Stimulated activated CD8-positive, alpha-beta memory T cell treated with anti-CD3 and anti-CD28 coated beads, Interleukin-4, amount 100 ng/mL, for 24 hours (primary cell): ENCODE measurements at regions not wholly inside any gene's neighbourhood (a gene's known extent, or its start where the extent isn't known, plus 50 kb on each side); places are given as distances from the start of the nearest gene placed in this dataset.

Source experiments
- DNase-seq: peaks from one replicate; pipeline ENCODE4 v3.0.0-alpha.2; 2020; ENCODE audit warnings: low read depth

DNA sequence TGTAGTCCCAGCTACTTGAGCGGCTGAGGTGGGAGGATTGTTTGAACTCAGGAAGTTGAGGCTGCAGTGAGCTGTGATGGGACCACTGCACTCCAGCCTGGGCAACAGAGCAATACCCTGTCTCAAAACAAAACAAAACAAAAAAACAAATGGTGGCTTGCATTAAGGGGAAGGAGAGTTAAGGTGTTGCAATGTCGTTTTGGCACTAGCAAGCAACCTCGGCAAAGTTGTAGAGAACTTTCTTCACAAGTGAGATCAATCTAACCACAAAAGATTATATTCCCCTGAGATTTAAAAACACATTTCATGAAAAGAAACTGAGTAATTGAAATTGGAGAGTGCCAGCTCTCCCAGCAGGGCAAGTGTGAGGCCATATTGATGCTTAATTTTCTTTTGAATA, 153.7 kb downstream of the KLF5 start:
- DNase-seq: no peak

DNA sequence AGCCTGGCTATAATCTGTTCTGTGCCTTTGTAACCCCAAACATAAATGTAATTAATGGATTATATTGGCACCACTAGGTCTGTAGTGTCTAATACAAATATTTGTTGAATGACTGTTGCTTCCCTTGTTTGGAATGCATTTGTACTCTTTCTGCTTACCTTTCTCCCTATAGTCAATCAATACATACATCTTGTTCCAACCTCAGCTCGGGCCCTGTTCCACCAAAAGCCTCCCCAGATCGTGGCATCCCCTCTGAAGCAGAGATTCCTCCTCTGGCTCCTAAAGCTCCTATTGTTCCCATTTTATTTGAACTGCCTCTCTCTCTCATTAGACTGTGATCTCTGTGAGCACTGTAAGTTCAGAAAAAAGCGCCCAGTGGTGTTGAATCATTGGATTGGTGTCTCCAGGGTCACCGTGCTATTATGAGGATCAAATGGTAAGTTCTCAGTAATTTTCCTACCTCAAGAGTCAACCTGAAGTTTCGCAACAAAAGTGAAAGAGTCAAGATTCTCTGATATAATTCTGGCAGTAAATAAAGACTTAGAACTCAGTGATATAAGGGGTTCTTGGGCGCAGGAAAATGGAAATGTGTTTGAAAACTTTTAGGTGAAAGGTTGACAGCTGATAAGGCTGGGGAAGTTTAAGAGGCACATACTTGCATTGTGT, 151.5 kb downstream of the KLF5 start:
- DNase-seq: no peak

DNA sequence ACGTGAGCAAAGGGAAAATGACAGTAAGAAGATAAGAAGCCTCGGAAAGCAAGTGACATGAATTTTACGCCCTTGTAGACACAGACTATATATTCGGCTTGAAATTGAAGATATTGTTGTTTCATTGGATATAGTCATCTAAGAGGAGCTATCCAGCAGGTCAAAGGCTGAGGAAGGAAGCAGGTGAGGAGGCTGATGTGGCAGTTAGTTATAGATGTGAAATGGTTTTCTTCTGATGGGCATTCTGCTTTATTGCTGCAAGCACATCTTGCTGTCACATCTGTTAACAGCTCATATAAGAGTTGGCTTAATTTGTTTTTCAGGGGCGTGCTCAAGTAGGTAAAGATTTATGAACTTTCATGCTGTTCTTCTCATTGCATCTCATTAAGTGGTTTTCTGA, 146.1 kb downstream of the KLF5 start:
- no peak for DNase-seq

DNA sequence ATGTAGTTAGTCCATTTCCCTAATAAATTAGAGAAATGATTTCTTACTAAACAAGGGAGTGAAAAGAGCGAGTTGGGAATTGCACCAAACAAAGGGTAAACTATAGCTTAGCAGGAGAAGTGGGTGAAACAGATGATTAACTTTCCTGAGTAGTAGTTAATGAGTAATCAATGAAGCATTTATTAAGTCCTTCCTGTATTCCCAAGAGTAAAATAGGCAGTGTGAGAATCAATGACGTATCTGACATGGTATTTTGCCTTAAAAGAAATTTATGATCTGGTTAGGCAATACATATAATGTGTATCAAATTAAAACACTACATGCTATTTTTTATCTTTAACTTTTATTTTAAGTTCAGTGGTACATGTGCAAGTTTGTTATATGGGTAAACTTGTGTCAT, 142.8 kb downstream of the KLF5 start:
- no peak for DNase-seq

DNA sequence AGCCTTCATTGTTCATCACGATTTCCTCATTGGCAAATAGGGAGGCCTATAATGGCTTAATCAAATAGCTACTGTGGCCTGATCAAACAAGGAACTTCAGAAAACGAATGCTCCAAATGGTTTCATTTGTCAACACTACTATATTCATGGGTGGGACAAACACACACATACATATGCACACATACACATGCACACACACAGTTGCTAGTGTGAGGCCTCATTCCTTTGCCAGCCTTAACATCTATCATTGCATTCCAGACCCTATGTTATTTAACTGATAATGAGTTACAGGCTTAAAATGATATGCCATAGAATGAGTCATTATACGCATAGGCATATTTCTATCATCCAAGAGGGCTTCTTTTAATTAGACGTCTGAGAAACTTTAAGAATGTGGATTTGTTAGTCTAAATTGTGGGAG, 140.2 kb downstream of the KLF5 start:
- no peak for DNase-seq

DNA sequence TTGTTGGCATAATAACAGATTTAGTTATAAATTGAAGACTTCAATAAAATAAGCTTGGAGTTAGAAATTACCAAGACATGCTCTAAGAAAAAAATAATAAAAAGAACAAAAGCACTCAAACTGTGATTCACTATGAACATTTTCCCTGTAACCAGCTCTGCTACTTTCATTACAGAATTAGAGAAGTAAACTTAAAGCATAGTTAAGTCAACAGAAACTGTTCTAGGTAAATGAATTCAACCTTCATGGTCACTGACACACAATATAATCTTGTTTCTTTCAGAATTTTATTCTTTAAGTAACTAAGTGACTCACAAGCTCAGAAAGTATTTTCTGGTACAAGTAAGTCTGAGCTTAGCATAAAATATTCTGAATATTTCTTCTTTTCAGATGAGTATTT, 136.3 kb downstream of the KLF5 start:
- no peak for DNase-seq

DNA sequence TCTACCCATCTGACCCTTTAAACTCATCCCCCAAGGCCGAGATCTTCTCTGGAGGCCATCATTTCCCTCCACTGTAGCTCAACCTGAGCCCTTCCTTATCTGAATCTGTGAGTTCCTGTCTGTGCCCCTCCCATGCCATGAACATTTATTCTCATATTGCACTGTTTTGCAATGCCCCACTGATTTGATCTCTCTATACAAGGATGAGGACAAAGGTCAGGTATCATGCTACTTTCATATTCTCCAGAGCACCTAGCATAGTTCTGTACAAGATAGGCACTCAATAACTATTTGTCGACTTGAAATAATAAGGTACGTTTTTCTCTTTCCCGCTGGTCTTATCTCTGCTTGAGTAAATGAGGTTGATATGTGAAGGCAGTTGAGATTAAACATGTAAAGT, 135.5 kb downstream of the KLF5 start:
- no peak for DNase-seq

DNA sequence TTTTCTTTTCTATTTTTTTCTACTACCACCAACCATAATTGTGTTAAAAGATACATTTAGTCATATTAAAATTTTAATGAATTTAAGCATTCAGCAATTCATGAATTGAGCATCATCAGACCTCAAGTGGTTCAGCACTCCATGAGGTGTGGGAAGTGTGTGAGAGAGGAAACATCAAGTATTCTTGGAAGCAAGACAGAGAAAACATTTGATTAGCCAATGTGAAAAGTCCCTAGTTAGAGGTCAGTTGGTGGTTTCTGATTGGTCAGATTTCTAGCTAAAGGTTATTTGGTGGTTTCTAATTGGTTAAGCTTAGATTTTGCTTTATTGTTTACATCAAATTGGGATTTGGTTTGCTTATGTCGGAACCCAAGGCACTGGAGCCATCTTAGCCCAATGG, 134.7 kb downstream of the KLF5 start:
- DNase-seq: no peak

DNA sequence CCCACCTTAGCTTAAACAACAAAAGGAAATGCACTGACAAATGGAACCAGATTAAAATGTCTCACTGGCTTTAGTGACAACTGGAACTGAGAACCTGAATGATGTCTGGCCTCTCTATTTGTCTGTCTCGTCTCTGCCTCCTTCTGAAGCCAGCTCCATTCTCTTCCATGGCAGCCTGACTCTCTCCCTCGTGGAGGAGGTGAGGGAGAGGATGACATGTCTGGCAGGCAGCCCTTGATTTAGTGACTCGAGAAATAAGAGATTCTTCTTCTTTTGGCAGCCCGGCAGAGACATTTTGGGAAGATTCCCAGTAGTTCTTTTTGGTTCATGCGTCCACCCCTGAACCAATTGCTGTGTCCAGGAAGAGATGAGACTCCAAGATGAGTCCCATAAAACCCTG, 131.7 kb downstream of the KLF5 start:
- no peak for DNase-seq

DNA sequence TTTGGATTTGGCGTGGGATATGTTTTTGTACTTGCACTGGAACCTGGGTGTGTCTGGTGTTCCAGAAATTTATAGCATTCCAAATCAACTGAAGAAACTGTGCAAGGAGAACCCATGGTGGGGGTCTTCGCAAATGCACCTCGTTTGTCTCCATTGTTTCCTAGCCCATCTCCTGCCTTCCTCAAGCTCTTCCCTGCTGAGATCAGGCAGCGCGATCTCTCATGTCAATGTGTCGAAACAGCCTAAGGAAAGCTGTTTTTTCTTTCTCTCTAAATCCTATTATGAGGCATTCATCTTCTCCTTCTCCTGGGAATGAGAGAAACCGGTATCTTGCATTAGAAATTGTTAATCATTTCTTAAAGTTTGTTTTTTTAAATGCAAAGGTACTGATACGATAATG, 131.0 kb downstream of the KLF5 start:
- no peak for DNase-seq

DNA sequence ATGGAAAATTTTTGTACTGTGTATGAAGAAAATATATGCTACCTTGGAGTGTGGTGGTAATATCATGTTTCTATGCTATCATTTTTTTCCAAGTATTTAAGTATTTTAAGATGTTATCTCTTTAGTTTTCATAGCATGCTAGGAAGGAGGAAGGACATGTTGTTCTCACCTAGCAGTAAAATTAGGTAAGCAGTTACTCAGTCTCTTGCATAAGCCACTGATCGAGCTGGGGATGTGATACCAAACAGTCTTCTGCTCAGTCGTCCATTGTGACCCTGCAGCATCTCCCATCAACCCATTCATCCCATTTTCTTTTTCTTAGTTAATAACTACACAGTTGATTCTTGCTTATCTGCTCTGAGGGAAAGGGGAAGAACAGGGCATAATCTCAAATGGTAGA, 130.6 kb downstream of the KLF5 start:
- no peak for DNase-seq

DNA sequence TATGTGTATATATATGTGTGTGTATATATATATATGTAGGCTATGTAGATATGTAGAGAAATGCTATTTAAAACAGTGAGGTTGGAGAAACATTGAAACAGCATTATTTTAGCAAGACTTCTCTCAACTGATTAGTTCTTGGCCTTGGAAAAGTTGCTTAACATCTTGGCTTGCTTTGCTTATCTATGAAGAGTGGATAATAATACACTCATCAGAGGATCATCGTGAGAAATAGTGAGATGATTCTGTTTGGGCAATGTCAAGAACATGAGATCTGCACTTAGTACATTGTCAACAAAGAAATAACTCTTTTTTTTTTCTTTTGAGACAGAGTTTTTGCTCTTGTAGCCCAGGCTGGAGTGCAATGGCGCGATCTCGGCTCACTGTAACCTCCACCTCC, 128.3 kb downstream of the KLF5 start:
- DNase-seq: no peak

DNA sequence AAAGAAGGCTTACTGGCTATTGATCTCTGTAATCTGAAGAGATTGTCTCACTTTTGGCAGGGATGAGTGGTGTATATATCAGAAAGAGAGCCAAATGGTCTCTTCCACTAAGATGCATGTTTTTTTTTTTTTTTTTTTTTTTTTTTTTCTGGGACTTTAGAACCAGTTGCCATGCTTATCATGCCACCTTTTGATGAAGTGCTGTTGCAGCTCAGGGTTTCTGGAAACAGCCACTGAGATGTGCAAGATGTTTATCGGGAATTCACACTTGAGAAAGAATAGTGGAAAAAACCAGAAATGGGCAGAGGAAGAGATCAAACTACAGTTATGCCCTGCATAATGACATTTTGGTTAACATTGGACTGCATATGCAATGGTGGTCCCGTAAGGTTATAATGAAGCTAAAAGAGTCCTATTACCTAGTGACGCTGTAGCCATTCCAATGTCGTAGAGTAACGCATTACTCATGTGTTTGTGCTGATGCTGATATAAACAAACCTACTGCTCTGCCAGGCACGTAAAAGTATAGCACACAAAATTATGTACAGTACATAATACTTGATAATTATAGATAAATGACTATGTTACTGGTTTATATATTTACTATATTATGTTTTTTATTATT, 121.0 kb downstream of the KLF5 start:
- no peak for DNase-seq

DNA sequence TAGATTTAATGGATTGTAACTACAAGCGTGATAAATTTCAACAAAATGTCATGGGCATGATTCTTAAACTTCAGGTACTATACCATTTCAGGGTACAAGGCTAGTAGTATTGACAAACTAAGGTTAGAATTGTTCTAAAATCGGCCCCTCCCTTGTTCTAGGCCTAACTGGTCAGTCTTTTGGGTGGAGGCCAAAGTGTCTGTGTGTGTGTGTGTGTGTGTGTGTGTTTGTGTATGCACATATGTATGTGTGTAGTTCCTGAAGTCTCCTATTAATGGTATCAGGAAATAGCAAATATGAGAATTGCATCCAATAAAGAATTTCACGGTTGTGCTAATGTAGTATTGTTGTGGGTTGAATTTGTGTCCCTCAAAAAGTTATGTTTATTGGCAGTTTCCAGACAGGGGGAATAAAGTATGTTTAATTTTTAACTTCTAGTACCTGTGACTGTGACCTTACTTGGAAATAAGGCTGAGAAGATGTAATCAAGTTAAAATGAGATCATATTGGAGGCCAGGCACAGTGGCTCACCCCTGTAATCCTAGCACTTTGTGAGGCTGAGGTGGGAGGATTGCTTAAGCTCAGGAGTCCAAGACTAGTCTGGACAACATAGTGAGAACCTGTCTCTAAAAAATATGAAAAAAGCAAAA, 119.2 kb downstream of the KLF5 start:
- no peak for DNase-seq

DNA sequence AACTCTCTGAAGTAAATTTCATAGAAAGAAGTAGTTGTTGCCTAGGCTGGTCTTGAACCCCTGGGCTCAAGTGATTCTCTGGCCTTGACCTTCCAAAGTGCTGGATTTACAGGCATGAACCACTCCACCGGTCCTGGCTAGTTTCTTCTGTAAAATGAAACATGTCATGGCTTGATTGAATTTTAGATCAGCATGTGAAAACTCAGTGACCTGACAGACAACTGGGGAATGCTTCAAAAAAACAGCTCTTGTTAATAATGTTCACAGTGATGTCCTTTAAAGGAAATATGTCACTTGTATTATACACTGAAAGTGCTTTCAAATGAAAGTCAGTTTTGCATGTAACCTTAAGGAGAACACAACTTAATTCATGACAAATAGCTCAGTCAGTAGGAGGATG, 118.2 kb downstream of the KLF5 start:
- no peak for DNase-seq

DNA sequence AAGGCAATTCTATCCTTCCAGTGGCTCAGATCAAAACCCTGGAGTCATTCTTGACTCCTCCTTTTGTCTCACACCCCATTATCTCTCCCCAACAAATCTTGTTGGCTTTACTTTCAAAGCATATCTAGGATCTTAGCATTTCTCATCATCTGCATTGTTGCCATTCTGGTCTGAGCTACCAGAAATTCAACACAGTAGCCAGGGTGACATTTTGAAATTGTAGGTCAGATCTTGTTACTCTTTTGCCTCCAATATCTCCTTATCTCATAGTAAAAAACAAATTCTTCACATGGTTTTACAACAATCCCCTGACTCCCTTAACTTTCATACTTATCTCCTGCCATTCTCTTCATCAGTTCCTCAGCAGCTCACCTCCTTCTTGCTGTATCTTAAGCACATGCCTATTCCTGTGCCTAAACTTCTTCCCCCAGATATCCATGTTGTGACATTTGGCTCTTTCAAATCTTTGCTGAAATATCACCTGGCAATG, 115.8 kb downstream of the KLF5 start:
- no peak for DNase-seq

DNA sequence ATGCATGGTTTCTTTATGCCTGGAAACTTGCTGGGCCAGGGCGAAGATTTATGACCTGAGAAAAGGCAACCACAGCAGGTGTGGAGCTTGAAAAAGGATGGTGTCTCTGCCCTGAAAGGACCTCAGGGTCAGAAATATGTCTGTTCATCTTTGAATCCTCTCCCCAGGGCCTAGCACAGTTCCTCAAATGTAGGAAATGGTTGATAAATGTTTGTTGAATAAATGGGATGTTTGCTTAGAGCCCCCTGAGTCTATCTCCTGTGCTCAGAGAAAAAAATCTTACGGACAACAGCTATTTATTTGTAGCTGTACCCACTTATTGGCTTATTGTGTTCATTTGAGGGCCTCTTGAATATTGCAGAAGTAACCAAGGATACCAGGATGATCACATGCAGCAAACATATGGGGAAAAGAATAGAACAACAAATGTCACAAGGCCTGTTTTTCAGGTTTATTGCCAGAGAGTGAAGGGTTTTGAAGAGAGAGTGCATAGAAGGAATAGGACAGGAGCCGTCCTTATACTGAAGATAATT, 114.5 kb downstream of the KLF5 start:
- DNase-seq: no peak

DNA sequence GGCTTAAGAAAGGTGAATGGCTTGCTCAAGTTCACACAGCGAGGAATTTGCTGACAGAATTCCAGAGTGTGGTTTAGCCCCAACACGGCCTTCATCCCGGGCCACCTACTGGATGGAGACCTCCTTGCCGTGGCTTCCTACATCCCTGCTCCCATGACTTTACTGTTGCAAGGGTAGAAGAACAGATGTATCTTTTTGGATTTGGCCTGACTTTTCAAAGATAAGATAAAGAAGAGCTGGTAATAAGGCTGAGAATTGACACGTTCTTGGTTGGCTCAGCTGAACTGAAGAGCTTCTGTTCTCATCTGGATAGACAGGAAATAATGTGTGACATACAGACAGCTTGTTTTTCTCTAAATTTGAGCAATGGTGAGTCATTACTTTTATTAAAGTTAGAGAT, 113.1 kb downstream of the KLF5 start:
- no peak for DNase-seq

DNA sequence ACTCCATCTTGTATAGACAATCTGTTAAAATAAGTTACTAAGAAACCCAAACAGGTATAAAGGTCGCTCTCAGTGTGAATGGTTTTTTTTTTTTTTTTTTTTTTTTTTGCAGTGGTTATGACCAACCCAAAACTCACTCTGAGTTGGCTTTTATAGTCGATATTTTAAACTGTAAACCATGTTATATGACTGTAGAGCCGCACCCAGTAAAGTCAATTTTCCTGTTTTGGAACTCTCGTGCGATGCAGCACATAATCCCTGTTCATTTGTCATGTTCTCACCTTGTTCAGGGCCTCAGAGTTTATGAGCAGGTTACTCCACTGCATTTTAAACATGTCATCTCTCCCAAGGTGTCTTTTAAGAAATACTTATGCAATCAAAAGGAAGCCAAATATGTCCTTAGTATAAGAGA, 112.5 kb downstream of the KLF5 start:
- DNase-seq: no peak

DNA sequence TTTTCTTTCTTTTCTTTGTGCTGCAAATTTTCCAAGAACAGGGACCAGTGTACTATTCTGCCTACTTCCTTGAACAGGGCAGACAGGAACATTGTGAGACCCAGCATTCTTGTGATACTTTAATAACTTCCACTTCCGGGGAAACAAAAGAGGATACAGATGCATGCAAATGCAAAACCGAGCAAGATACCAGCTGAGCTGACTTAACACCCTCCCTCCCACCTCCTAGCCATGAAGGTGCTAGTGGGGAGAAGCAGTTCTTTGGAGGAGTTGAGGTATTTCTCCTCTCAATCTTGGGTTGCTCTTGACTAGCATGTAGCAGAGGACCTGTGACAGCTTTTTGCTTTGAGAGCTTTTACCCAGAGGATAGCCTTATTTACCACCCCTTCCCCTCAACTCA, 111.2 kb downstream of the KLF5 start:
- DNase-seq: no peak

DNA sequence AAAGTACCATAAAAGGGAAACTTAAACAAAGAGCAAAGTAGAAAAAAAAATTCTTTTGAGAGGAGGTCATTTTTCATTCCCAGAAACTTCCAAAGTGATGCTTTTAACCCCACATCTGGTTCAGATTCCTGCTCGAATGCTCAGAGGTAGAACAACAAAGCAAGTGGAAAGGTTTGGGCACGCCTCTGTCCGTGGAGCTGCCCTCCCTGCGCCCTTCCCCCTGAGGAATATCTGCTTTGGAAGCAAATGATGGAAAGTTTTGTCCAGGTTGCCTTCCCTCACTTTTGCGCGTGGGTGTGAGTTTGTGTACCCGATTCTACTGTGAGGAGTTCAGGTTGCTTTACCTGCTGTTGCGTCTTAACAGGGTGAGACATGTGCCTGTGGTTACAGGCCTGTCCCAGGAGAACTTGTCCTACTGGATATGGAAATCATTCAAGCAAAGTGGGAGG, 110.2 kb downstream of the KLF5 start:
- no peak for DNase-seq

DNA sequence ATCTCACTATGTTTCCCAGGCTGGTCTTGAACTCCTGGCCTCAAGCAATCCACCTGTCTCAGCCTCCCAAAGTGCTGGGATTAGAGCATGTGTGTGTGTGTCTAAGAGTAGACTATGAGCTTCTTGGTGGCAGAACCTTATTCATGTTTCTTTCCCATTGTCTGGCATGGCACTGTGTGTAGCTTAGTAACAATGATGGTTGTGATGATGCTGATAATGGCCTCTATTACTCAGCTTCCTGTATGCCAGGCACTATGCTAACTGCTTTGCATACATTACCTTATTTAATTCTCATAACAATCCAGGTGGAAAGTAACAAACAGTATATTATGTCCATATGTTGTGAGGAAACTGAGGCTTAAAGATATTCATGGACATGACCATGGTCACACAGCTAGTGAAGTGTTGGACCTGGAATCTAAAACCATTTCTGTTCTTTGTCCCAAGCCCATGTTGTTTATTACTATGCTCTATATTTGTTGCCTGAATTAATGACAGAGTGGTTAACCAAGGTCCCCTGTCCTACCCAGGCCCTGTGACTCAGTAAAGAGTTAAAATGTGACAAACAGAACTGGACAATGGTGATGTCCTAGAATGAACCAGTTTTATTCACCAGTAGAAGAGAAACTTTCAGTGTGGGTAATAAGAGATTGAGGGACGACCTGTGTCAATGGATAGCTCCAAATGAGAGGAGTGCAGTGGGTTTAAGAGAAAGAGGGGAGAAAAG, 109.6 kb downstream of the KLF5 start:
- no peak for DNase-seq
